ENCODE measurements at regions not wholly inside any gene's neighbourhood (a gene's known extent, or its start where the extent isn't known, plus 50 kb on each side); places are given as distances from the start of the nearest gene placed in this dataset.

- no peaks in the 10 kb centered on the region for H3K36me3 ChIP-seq (replicated peaks in 1 of 2)
- intact Hi-C loops (cut with DNase I), result no loop called here
- H3K4me1 ChIP-seq (replicated peaks in 1 of 2), result no peaks in the 10 kb centered on the region
- H3K4me3 ChIP-seq, result no peak overlapping the region
- H3K27ac ChIP-seq, result no peak overlapping the region
- peak in 3 of 7 donors; percentile 1 to 27 (median 7) for DNase-seq
- no peaks in the 10 kb centered on the region for H3K9me3 ChIP-seq (replicated peaks in 1 of 3)
- no peak for TF ChIP-seq CTCF (IDR thresholded peaks at IDR 0.05)
- no peak for TF ChIP-seq POLR2A (IDR thresholded peaks at IDR 0.05)
- 74 to 84% (median 77%) methylated on average over 6 to 7 of the region's 7 CpGs for WGBS, 4 donors
- H3K27me3 ChIP-seq, result no peaks in the 10 kb centered on the region
These were observed 83.2 kb upstream of the OTOS start for GRCh38 chr2:240223631-240224030.

- H3K27me3 ChIP-seq, result no peaks in the 10 kb centered on the region
These were observed 84.2 kb upstream of the OTOS start for GRCh38 chr2:240224676-240225075.

GRCh38 chr2:240225131-240225530, 84.7 kb upstream of the OTOS start:
- Histone ChIP-seq H3K27ac (no peak overlapping the region), H3K4me1 (replicated peaks in 1 of 2) (no peaks in the 10 kb centered on the region), H3K4me3 (no peak overlapping the region), H3K36me3 (replicated peaks in 1 of 2) (no peaks in the 10 kb centered on the region), H3K9me3 (replicated peaks in 1 of 3) (peaks cover 0 to 7% (median 0%) of the 10 kb centered on the region in 3 donors), H3K27me3 (no peaks in the 10 kb centered on the region)
- WGBS, 4 donors, result 76 to 78% (median 77%) methylated on average over 3 to 4 of the region's 4 CpGs
- TF ChIP-seq POLR2A (IDR thresholded peaks at IDR 0.05) (no peak), CTCF (IDR thresholded peaks at IDR 0.05) (no peak)
- peak in 3 of 7 donors; percentile 7 to 11 (median 9) for DNase-seq
- intact Hi-C loops (cut with DNase I), result no loop called here

More at GRCh38 chr2:240224676-240225075, 84.2 kb upstream of the OTOS start:
- intact Hi-C loops (cut with DNase I), result no loop called here
- H3K4me3 ChIP-seq, result no peak overlapping the region
- H3K36me3 ChIP-seq (replicated peaks in 1 of 2), result no peaks in the 10 kb centered on the region
- peaks cover 0 to 7% (median 0%) of the 10 kb centered on the region in 3 donors for H3K9me3 ChIP-seq (replicated peaks in 1 of 3)
- 71 to 78% (median 77%) methylated on average over 5 of the region's 5 CpGs for WGBS, 4 donors
- TF ChIP-seq CTCF (IDR thresholded peaks at IDR 0.05), result no peak
- no peak for TF ChIP-seq POLR2A (IDR thresholded peaks at IDR 0.05)
- H3K4me1 ChIP-seq (replicated peaks in 1 of 2), result no peaks in the 10 kb centered on the region
- no peak overlapping the region for H3K27ac ChIP-seq
- no peak for DNase-seq

- Histone ChIP-seq H3K9me3 (replicated peaks in 1 of 3) (peaks cover 0 to 7% (median 0%) of the 10 kb centered on the region in 3 donors), H3K4me3 (no peak overlapping the region), H3K36me3 (replicated peaks in 1 of 2) (no peaks in the 10 kb centered on the region), H3K4me1 (replicated peaks in 1 of 2) (no peaks in the 10 kb centered on the region), H3K27ac (no peak overlapping the region), H3K27me3 (no peaks in the 10 kb centered on the region)
- 86 to 94% (median 89%) methylated on average over 8 of the region's 8 CpGs for WGBS, 4 donors
- intact Hi-C loops (cut with DNase I), result no loop called here
- DNase-seq, result peak in 3 of 7 donors; percentile 4 to 25 (median 12)
- TF ChIP-seq POLR2A (IDR thresholded peaks at IDR 0.05) (no peak), CTCF (IDR thresholded peaks at IDR 0.05) (no peak)
These were observed 85.4 kb upstream of the OTOS start for GRCh38 chr2:240225660-240226475.
